ENCODE measurements at regions not wholly inside any gene's neighbourhood (a gene's known extent, or its start where the extent isn't known, plus 50 kb on each side); places are given as distances from the start of the nearest gene placed in this dataset.

DNA sequence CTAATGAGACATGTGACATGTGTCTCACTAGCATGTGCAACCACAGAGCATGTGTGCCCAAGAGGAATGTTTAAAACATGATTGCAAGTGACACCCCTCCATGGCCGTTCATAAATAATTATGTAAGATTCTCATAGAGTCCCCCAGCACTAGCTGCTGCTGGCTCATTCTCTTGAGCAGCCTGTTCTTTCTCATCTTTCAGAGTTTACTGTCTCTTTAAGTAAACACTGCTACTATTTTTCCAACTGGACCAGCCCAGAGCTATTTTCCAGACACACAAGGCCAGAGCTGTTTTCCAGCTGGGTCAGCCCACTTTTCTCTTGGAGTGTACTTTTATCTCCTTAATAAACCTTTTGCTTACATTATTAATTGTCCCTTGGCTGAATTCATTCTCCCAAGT lies 326.8 kb upstream of the DLGAP1 start:
- DNase-seq (ENCODE audit: low read depth in 1 of 2, low spot score in 1 of 2) = no peak
- H3K4me3 ChIP-seq (replicated peaks; ENCODE audit: insufficient read depth, low read length) = no peak overlapping the region
- TF ChIP-seq, protein P1, sequence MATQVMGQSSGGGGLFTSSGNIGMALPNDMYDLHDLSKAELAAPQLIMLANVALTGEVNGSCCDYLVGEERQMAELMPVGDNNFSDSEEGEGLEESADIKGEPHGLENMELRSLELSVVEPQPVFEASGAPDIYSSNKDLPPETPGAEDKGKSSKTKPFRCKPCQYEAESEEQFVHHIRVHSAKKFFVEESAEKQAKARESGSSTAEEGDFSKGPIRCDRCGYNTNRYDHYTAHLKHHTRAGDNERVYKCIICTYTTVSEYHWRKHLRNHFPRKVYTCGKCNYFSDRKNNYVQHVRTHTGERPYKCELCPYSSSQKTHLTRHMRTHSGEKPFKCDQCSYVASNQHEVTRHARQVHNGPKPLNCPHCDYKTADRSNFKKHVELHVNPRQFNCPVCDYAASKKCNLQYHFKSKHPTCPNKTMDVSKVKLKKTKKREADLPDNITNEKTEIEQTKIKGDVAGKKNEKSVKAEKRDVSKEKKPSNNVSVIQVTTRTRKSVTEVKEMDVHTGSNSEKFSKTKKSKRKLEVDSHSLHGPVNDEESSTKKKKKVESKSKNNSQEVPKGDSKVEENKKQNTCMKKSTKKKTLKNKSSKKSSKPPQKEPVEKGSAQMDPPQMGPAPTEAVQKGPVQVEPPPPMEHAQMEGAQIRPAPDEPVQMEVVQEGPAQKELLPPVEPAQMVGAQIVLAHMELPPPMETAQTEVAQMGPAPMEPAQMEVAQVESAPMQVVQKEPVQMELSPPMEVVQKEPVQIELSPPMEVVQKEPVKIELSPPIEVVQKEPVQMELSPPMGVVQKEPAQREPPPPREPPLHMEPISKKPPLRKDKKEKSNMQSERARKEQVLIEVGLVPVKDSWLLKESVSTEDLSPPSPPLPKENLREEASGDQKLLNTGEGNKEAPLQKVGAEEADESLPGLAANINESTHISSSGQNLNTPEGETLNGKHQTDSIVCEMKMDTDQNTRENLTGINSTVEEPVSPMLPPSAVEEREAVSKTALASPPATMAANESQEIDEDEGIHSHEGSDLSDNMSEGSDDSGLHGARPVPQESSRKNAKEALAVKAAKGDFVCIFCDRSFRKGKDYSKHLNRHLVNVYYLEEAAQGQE (IDR thresholded peaks at IDR 0.05; ENCODE audit: insufficient replicate concordance, low read depth) = no peak
- no peak for TF ChIP-seq SPI1 (IDR thresholded peaks at IDR 0.05; ENCODE audit: borderline replicate concordance, low read depth)
- TF ChIP-seq, protein P2, sequence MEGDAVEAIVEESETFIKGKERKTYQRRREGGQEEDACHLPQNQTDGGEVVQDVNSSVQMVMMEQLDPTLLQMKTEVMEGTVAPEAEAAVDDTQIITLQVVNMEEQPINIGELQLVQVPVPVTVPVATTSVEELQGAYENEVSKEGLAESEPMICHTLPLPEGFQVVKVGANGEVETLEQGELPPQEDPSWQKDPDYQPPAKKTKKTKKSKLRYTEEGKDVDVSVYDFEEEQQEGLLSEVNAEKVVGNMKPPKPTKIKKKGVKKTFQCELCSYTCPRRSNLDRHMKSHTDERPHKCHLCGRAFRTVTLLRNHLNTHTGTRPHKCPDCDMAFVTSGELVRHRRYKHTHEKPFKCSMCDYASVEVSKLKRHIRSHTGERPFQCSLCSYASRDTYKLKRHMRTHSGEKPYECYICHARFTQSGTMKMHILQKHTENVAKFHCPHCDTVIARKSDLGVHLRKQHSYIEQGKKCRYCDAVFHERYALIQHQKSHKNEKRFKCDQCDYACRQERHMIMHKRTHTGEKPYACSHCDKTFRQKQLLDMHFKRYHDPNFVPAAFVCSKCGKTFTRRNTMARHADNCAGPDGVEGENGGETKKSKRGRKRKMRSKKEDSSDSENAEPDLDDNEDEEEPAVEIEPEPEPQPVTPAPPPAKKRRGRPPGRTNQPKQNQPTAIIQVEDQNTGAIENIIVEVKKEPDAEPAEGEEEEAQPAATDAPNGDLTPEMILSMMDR (IDR thresholded peaks at IDR 0.05; ENCODE audit: insufficient read depth, low read length) = no peak
- no peak for TF ChIP-seq GABPA (IDR thresholded peaks at IDR 0.05; ENCODE audit: low read depth)
- no peak for TF ChIP-seq POLR2AphosphoS5 (IDR thresholded peaks at IDR 0.05; ENCODE audit: low read depth)
- no peaks in the 10 kb centered on the region for H3K27me3 ChIP-seq (ENCODE audit: insufficient read depth, poor library complexity, severe bottlenecking)
- no peak overlapping the region for H3K27ac ChIP-seq (replicated peaks)

DNA sequence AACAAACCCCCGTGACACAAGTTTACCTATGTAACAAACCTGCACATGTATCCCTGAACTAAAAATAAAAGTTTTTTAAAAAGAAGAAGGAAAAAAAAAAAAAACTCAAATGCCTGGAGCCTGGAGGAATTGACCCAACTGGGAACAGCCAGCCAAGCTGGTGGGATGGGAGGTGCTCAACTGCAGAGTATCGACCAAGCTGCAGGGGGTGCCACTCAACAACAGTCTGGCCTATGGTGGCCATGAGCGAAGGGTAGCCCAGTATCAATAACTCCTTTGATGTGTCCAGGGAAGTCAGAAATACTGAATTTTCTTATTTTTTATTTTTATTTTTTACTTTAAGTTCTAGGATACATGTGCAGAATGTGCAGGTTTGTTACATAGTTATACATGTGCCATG lies 310.3 kb upstream of the DLGAP1 start:
- Histone ChIP-seq H3K4me3 (replicated peaks; ENCODE audit: insufficient read depth, low read length) (no peak overlapping the region), H3K27ac (replicated peaks) (no peak overlapping the region), H3K27me3 (ENCODE audit: insufficient read depth, poor library complexity, severe bottlenecking) (no peaks in the 10 kb centered on the region)
- no peak for DNase-seq (ENCODE audit: low read depth in 1 of 2, low spot score in 1 of 2)
- TF ChIP-seq, protein P1 (IDR thresholded peaks at IDR 0.05; ENCODE audit: insufficient replicate concordance, low read depth) = no peak
- no peak for TF ChIP-seq POLR2AphosphoS5 (IDR thresholded peaks at IDR 0.05; ENCODE audit: low read depth)
- no peak for TF ChIP-seq GABPA (IDR thresholded peaks at IDR 0.05; ENCODE audit: low read depth)

DNA sequence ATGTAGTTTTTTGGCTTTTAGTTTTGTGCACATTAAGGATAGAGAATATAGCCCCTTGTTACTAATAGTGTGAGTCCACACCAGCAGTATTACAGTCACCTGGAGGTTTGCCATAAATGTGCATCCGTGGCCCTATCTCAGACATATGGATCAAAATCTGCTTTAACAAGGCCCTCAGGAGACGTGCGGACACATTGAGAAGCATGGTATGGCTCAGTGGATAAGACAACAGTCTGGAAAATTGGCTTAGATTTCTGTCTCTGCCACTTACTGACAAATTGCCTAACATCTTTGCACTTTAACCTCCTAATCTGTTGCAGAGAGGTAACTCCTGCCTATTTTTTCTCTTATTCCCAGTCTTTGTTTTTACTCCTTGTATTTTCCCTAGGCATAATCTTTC lies 307.2 kb upstream of the DLGAP1 start:
- H3K27me3 ChIP-seq (ENCODE audit: insufficient read depth, poor library complexity, severe bottlenecking) = no peaks in the 10 kb centered on the region
- TF ChIP-seq POLR2AphosphoS5 (IDR thresholded peaks at IDR 0.05; ENCODE audit: low read depth) = no peak
- TF ChIP-seq, protein P1 (IDR thresholded peaks at IDR 0.05; ENCODE audit: insufficient replicate concordance, low read depth) = no peak
- TF ChIP-seq SPI1 (IDR thresholded peaks at IDR 0.05; ENCODE audit: borderline replicate concordance, low read depth) = no peak
- H3K27ac ChIP-seq (replicated peaks) = no peak overlapping the region
- no peak for DNase-seq (ENCODE audit: low read depth in 1 of 2, low spot score in 1 of 2)
- H3K4me3 ChIP-seq (replicated peaks; ENCODE audit: insufficient read depth, low read length) = no peak overlapping the region

DNA sequence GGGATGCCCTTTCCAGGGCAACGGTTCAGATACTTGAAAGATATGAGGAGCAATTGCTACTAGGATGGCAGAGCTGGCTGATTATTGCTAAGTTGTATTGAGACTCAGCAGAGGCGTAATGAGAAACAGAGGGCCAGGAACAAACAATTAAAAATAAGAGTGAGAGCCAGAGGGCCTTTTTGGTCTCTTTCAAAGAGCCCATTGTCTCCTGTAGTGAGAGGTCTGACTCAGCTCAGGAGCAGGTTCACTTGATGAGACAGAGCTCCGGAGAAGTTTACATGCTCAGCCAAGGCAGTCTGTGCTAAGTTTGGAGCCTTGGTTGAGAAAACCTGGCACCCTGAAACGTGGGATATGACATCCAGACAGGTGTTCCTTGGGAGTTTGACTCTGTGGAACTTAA lies 303.9 kb upstream of the DLGAP1 start:
- no peak for DNase-seq (ENCODE audit: low read depth in 1 of 2, low spot score in 1 of 2)
- TF ChIP-seq SPI1 (IDR thresholded peaks at IDR 0.05; ENCODE audit: borderline replicate concordance, low read depth) (no peak), POLR2AphosphoS5 (IDR thresholded peaks at IDR 0.05; ENCODE audit: low read depth) (no peak), GABPA (IDR thresholded peaks at IDR 0.05; ENCODE audit: low read depth) (no peak)
- TF ChIP-seq, protein P2 (IDR thresholded peaks at IDR 0.05; ENCODE audit: insufficient read depth, low read length) = no peak
- TF ChIP-seq, protein P1 (IDR thresholded peaks at IDR 0.05; ENCODE audit: insufficient replicate concordance, low read depth) = no peak
- no peak overlapping the region for H3K4me3 ChIP-seq (replicated peaks; ENCODE audit: insufficient read depth, low read length)
- no peak overlapping the region for H3K27ac ChIP-seq (replicated peaks)
- H3K27me3 ChIP-seq (ENCODE audit: insufficient read depth, poor library complexity, severe bottlenecking) = no peaks in the 10 kb centered on the region
